ENCODE measurements at regions not wholly inside any gene's neighbourhood (a gene's known extent, or its start where the extent isn't known, plus 50 kb on each side); places are given as distances from the start of the nearest gene placed in this dataset.
"Not testable (repeated sequence)": the region's sequence is repeated elsewhere in the genome, so short reads cannot be mapped to it uniquely, and the experiment has no call there.

DNA sequence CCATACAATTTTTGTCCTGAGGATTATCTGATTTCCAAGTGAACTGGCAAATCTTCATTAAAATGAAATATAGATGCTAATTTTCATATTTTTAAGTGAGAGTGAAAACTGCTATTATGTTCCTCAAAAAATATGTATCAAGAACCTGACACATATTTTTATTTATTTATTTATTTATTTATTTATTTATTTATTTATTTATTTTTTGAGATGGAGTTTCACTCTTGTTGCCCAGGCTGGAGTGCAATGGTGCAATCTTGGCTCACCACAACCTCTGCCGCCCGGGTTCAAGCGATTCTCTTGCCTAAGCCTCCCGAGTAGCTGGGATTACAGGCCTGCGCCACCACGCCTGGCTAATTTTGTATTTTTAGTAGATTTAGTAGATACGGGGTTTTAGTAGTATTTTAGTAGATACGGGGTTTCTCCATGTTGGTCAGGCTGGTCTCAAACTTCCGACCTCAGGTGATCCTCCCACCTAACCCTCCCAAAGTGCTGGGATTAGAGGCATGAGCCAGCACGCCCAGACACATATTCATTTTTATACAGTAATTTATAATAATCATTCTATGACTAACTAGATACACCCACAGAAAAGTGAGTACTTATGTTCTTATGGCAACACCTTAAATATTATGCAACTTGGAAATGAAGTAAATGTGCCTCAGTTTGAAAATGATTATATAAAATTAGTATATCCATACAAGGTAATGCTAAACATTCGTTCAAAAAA, 248.3 kb downstream of the CDH7 start:
- DNase-seq (ENCODE audit: low read depth) = not testable (repeated sequence)

DNA sequence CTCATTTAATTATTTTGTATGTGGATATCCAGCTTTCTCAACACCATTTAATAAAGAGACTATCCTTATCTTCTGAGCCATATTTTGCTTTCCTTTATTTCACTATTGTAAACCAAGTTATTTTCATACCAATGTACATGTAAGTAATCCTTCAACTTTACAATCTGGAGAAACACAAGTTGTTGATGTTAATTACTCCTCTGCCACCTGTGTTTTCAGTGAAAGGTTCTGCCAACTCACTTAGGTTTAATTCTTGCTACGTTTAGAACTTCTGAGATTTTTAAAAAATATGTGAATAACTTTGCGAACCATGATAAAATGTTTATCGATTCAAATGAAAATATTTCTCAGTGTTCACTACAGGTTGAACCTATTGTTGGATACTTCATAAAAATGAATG, 244.4 kb downstream of the CDH7 start:
- no peak for DNase-seq (ENCODE audit: low read depth)

DNA sequence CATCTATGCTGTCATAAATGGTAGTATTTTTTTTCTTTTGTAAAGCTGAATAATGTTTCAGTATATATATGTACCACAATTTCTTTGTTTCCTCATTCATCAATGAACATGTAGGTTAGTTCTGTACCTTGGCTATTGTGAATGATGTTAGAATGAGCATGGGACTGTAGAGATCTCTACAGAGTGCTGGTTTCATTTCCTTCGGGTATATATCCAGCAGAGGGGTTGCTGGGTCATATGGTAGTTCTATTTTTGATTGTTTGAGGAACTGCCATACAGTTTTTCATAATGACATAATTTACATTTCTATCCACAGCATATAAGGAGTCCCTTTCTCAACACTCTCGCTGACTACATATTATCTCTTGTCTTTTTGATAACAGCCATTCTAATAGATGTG, 243.5 kb downstream of the CDH7 start:
- DNase-seq (ENCODE audit: low read depth) = no peak

DNA sequence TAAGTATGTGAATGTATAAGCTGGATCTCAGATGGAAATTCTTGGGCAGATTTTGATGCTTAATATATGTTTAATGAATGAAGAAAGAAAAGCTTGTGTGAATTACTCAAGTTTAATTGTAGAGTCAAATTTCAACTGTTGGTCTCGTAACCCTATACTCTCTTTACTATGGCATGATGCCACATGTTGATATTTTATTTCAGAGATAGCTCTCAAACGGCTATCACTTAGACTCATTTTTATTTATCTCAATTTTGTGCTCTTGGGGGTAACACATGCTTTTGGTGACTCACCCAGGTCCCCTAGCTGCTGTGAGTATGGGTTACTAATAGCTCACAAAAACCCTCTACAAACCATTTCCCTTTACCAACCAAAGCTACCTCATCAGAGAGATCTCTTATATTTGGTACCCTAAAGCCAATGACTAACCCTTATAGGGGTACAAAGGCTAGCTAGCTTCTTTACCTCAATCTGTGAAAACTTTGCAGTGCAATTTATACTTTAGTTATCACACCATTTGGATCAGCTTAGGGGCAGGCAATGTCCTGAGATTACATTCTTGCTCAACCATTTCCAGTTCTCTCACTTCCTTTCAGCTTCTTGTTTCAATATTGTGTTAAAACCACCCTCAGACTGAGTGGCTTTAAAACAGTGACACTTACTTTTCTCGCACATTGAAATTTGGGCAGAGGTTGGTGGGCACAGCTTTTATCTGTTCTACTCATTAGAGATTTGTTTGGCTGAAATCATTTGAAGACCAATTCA, 240.3 kb downstream of the CDH7 start:
- no peak for DNase-seq (ENCODE audit: low read depth)

DNA sequence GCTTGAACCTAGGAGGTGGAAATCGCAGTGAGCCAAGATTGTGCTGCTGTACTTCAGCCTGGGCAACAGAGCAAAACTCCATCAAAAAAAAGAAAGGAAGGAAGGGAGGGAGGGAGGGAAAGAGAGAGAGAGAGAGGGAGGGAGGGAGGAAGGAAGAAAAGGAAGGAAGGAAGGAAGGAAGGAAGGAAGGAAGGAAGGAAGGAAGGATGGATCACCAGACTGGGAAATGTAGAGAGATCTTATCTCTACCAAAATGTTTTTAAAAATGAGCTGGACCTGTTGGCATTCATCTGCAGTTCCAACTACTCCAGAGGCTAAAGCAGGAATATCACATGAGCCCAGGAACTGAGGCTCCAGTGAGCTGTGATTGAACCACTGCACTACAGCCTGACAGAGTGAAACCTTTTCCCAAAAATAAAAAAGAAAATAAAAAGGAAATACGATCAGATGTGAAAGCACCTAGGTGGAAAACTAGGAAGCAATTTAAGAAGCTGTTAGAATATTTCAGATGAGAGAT, 239.4 kb downstream of the CDH7 start:
- no peak for DNase-seq (ENCODE audit: low read depth)

DNA sequence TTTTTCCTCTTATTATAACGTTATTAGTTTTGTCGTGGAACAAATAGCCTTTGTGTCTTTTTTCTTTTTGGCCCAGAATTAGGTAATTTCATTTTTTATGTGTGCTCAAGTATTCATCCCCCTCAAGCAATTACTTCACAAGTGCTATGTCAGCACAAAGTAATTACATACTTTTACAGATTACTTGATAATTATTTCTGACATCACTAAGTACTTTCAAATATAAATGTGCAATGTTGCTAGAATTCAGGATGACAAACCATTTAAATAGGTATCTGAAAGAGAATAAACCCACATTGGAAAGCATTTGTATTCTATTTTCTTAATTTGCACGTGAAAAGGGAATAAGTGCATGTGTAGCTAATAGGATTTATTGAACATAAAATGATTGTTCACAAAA, 238.2 kb downstream of the CDH7 start:
- no peak for DNase-seq (ENCODE audit: low read depth)

DNA sequence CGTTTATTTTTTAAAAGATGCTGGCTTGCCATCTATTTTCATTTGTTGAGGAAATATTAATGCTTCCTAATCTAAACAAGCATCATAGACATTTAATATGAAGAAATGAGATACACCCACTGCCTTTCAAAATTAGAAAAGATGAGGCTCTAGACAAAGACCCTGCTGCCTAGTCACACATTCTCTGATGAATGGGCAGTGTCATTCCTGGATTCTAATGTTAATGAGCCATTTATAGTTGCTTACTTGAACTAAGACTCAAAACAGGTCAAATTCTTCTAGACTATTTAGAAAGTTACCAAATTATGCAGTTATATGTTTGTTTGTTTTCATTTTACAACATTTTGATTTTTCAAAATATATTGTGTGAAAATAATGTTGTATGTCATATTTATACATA, 237.6 kb downstream of the CDH7 start:
- no peak for DNase-seq (ENCODE audit: low read depth)

DNA sequence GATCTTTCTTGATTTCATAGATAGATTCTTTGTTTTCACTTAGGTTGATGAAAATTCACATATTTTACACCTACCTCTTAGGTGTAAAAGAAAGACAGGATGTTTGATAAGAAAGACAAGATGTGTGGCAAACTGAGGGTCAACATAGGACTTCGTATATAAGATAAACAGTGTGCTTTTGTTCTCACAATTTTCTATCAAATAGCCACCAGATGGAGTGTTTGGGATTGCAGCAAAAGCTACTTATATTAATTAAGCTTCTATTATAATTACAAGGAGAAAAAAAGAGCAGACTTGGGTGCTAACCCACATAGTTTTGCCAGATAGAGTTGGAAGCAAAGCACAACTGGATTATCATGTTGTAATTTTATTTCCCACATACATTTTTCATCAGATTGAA, 232.9 kb downstream of the CDH7 start:
- no peak for DNase-seq (ENCODE audit: low read depth)

DNA sequence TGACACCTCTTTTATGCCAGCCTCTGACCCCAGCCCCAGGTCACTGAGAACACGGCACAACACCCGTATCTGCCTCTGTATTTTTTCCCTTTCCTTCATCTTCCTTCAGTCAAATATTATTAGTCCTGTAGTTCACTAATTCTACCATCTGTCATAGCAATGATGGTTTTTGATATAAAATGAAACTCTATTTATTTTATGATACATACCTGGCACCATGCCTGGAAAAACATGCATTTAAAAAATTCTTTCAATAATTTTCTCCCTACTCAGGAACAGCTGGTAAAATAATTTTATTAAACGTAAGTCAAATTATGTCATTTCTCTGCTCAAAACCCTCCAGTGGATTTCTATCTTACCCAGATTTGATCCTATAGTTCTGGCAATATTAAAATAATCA, 224.7 kb downstream of the CDH7 start:
- DNase-seq (ENCODE audit: low read depth) = no peak

DNA sequence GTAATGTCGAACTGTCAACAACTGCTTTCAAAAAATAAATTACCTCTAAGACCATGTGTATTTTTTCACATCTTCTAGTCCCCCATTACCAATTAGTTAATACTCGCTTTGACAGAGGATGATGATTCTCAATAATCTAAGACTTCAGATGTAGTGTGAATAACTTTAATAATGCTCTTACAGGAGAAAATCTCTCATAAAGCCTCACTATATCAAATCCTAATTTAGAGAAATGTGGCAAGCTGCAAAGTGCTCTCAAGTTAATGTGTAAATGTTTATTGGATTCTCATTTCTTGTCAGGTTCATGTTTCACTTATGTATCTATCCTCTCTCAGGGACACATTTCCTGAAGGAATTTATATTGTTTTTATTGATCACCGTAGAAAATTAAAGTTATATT, 223.9 kb downstream of the CDH7 start:
- no peak for DNase-seq (ENCODE audit: low read depth)

DNA sequence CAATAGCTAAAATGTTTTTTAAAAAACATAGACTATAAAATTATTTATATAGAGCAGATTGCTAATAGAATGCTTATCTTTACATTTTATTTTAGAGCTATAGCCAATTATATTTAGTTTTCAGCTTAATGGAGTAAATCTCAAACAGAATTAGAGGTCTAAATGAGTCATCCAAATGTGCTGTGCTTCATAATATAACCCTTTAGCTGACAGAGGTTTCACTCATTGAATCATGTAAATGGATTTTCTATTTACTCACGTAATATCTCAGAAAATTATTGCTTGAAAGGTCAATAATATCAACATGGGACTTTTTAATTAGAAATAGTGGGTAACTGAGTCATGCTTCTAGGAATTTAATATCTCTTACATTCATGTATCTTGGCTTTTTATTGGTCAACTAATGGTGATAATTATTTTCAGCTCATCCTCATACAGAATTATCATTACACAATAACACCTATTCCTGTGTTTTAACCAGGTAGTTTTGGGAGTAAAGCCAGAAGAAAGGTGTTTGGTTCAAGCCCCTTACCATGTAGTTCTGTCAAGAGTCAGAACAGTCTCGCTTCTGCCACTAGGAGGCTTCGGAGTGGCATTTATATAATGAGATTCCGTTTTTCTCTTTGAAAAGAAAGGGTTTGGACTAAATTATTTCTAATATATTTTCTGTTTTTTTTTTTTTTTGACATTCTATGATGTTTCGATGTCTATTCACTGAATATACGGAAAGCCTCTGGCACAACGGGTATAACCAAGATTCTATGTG, 217.6 kb downstream of the CDH7 start:
- no peak for DNase-seq (ENCODE audit: low read depth)

DNA sequence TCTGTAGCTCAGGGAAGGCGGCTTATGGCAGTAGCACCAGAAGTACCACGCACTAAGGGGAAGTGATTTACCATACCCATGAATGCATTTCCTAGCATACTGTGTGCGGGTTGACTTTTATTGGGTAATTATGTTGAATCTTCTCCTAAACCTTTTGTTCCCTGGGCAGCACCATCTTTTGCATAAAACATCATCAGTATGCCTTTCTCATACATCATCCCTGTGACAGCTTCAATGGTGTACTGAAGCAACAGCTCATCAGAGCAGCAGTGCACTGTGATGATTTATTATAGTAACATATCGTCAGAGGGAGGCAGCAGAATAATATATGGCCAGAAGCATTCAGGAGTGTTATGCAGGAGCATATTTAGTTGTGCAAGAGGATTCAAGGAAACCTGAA, 204.9 kb downstream of the CDH7 start:
- no peak for DNase-seq (ENCODE audit: low read depth)

DNA sequence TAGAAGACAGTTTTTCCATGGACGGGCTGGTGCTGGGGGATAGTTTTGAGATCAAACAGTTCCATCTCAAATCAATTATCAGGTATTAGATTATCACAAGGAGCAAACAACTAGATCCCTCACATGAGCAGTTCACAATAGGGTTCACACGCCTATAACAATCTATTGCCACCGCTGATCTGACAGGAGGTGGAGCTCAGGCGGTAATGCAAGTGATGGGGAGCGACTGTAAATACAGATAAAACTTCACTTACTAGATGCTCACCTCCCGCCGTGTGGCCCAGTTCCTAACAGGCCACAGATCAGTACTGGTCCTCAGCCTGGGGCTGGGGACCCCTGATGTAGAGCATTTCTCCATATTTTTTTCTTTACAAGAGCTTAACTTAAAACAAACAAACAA, 203.6 kb downstream of the CDH7 start:
- DNase-seq (ENCODE audit: low read depth) = no peak

DNA sequence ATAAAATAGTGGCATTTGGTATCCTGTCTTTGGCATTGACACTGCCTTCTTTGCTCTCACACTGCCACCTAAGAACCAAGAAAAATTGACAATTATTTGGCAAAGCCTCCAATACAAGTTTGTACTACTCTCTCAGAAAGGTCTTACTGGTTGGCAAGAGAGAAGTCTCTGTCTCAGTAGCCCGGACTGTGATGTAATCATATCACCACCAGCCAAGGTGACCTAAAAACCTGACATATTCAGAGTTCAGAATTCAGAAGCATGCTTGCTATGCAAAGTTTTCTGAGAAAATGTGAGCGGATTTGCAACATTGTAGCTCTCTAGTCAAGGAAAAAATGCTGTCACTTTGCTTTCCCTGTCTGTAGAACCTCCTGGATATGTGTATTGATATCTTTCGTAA, 196.0 kb downstream of the CDH7 start:
- DNase-seq (ENCODE audit: low read depth) = no peak

DNA sequence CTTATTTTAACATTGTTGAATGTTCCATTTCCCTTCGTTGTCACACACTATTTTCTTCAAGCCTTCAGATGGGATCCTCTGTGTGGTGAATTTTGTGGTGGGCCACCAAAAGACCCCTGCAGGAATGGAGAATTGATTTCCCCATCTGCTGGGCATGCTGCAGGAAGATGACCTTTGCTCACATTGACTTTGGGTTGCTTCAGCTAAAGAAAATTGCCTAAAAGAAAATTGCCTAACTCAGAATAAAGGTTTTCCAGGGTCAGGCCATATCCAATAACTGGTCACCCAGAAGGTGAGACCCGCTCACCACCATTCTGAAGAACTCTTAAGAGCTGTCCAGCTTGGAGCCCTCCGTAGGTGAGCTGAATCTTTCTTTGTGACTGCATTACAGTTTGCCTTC, 192.5 kb downstream of the CDH7 start:
- no peak for DNase-seq (ENCODE audit: low read depth)

DNA sequence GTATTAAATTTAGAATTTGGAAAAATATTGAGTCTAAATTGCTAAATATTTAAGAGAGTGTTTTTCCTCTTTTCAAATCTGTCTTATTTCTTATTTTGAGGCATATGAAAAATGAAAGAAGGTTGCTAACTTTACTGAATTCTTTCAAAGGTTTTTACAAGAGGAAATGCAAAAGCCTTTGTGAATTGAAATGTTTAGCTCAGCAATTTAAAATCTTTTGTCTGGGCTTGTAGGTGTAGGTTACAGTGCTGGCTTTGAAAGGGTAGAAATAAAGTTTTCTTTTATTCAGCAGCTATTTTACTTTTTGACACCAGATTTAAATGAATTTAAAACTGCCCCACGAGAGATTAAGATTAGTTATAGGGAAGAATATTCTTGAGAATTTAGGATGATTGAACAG, 192.0 kb downstream of the CDH7 start:
- no peak for DNase-seq (ENCODE audit: low read depth)

DNA sequence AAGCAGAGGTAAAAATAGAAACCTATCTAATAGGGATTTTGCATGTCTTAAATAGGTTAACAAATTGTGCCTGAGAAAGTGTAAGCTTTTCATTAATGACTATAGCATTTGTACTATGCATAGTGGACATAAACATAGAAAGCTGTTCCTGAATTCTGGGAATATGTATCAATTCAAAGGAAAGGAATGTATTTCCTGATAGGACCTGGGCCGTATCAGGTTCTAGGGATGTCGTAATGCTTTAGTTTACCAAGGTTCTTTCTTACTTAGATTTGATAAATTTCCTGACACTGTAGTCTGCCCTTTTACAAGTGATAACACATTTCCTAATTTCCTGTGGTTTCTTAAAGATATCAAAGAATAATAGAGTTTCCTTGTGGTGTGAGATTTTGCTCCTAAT, 191.3 kb downstream of the CDH7 start:
- DNase-seq (ENCODE audit: low read depth) = no peak

DNA sequence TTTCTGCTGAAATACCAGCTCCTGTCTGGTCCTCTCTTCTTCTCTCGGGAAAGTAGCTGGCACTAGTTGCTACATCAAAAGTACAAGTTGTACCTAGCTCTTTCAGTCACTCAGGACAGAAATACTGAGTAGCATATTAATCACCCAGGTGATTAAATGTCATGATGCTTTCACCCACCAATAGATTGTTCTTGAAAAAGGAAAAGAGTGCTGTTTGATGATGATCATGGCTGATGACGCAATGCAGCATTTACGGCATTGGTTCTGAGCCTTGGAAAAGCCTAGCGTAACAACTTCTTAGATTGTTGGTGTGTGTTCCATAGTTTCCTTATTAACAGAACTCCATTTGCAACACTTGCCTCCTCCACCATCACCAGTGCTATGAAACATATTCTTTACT, 190.7 kb downstream of the CDH7 start:
- no peak for DNase-seq (ENCODE audit: low read depth)
